HG02678 (cell line): ENCODE measurements at regions not wholly inside any gene's neighbourhood (a gene's known extent, or its start where the extent isn't known, plus 50 kb on each side); places are given as distances from the start of the nearest gene placed in this dataset.

ENCODE experiments used
- ATAC-seq: cut with Tn5 transposase; IDR thresholded peaks from one replicate; pipeline ENCODE4 v1.9.1; 2021; ENCODE audit warnings: mild to moderate bottlenecking, moderate library complexity; ENCODE audit not compliant: unreplicated experiment

DNA sequence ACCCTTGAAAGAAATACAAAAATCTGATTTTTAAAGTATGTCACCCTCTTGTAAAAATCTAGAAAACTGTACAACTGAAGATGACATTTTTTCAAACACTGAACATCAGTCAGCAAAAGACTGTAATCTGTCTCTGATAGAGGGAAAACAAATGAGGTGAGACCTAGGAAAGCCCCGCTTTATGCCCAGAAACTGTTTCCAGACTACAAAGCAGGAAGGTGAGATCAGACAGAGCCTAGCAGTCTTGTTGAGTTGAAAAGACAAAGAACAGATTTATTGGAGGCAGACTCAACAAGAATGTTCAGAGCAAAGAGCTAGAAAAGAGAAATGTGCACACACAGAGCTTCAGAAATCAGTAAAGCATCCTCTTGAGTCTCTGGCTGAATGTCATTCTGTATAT, 873.6 kb downstream of the LRFN5 start:
- no peak for ATAC-seq

- ATAC-seq, result no peak
Measured at GRCh38 chr14:42475289-42475688, 868.6 kb downstream of the LRFN5 start.

- no peak for ATAC-seq
Measured at GRCh38 chr14:42470427-42470719, 863.7 kb downstream of the LRFN5 start.

DNA sequence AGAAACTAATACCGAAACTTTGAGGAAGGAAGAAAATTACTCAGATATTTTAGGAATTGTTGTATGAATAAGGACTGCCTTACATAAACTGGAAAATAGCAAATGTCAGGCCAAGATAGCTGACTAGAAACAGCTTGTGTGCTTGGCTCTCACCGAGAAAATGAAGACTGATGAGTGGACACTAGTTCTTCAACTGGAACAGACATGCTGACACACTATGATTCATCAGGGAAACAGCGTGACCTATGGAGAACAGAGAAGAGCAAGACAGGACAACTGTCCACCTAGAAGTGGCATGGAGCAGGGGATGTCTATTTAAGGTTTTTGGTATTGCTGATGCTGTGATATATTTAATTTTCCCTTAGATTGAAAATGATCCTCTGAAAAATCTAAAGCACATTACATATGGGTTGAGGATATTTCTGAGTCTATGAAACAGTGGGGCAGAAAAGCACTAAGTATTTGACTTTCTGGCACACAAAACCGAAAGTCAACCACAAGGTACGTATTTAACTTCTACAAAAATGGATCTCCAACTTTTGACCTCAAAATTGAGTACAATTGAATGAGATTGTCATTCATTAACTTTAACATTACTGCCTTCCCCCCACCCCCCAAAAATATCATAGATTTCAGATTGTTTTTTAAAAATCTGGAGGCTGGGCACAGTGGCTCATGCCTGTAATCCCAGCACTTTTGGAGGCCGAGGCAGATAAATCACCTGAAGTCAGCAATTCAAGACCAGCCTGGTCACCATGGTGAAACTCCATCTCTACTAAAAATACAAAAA, 863.2 kb downstream of the LRFN5 start:
- no peak for ATAC-seq

- ATAC-seq, result no peak
Measured at GRCh38 chr14:42460673-42461072, 854.0 kb downstream of the LRFN5 start.

DNA sequence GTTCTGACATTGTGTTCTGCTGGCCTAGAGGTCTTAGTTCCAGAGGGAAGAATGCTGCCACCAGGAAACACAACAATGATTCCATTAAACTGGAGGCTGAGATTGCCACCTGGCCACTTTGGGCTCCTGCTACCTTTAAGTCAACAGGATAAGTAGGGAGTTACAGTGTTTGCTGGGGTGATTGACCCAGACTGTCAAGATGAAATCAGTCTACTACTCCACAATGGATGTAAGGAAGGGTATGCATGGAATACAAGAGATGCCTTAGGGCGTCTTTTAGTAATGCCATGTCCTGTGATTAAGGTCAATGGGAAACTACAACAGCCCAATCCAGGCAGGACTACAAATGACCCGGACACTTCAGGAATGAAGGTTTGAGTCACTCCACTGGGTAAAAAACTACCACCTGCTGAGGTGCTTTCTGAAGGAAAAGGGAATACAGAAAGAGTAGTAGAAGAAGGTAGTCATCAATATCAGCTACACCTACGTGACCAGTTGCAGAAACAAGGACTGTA, 852.6 kb downstream of the LRFN5 start:
- no peak for ATAC-seq

GRCh38 chr14:42441615-42442014, 834.9 kb downstream of the LRFN5 start:
- ATAC-seq, result no peak

GRCh38 chr14:42437809-42438208, 831.1 kb downstream of the LRFN5 start:
- no peak for ATAC-seq

- peak; percentile 1 for ATAC-seq
Measured at GRCh38 chr14:42429401-42429800, 822.7 kb downstream of the LRFN5 start.

GRCh38 chr14:42428996-42429395, 822.3 kb downstream of the LRFN5 start:
- ATAC-seq, result peak; percentile 98

DNA sequence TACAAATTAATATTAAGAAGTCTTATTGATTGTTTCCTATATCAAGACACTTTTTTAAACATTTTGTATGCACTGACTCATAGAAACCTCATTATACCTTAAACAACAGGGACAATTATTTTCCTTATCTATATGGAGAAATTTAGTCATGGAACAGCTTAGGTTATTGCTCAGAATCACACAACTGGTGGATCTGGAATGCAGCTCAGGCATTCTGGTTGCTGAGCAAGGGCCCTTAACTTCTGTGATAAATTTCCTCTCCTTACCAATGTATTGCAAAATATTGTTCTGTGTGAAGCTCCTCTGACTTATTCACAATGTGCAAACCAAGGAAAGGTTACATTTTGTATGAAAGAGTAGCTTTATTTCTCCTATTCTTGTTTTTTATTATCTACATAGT, 817.8 kb downstream of the LRFN5 start:
- no peak for ATAC-seq

DNA sequence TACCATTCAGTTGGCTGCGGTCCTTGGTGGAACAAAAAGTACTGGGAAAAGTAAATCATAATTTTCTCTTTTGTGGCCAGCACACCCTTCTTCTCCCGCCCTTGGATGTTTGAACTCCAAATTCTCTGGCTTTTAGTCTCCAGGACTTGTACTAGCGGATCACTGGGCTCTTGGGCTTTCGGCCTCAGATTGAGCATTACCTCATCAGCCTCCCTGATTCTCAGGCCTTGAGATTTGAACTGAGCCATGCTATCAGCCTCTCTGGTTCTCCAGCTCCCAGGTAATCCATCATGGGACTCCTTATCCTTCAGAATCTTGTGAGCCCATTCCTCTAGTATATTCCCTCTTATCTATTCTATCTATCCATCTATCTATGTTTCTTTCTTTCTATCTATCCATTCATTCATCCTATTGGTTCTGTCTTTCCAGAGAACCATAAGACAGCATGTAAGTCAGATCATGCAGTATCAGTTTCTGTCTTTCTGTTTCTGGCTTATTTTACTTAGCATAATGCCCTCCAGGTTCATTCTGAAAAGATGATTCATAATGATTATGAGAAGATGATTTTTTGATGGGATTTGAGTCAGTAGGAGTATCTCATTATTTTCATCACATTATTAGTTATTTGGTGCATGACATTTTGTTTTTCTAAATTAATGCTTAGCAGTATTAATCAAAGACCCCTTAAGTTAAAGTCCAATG, 814.9 kb downstream of the LRFN5 start:
- no peak for ATAC-seq

GRCh38 chr14:42420071-42420470, 813.4 kb downstream of the LRFN5 start:
- no peak for ATAC-seq

DNA sequence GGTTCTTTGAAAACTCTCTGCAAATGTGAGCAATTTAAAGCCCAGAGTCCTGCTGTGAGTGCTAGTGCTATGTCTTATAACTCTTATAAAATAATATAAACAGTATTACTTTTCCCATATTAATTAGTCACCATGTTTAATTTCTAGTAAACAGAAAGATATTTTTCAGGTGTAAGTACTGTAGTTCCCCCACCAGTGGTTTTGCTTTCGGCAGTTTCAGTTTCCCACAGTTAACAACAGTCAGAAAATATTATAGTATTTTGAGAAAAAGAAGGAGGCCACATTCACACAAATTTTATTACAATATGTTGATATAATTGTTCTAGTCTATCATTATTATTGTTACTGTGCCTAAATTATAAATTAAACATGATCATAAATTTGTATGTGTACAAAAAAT, 800.5 kb downstream of the LRFN5 start:
- peak; percentile 69 for ATAC-seq

DNA sequence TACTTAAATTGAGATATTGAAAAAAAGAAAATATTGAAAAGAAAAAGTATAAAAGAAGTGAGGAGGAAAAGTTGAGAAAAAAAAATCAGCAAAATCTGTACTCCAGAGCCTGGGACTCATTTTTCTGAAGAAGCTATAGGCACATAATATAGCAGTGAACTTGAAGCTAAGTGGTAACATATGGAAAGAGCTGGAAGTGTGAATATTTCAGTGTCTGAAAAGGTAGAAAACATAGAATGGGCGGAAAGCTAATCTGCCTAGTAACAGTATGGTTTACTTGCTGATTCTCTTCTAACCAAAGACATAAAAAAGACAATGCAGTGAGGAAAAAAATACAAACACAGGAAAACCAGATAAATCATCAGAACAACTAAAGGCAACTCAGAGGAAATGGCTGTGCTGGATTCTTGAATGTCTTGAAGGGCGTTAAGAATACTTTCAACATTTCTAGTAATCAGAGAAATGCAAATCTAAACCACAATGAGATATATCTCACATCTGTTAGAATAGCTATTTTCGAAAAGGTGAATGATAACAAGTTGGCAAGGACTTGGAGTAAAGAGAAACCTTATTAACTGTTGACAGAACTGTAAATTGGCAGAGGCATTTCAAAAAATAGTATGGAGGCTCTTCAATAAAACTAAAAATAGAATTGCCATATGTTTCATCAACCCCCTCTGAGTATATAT, 784.6 kb downstream of the LRFN5 start:
- peak; percentile 90 for ATAC-seq

- no peak for ATAC-seq
Measured at GRCh38 chr14:42378880-42379279, 772.2 kb downstream of the LRFN5 start.

- no peak for ATAC-seq
Measured at GRCh38 chr14:42378274-42378673, 771.6 kb downstream of the LRFN5 start.

GRCh38 chr14:42374332-42374731, 767.7 kb downstream of the LRFN5 start:
- no peak for ATAC-seq

- no peak for ATAC-seq
Measured at GRCh38 chr14:42370056-42370455, 763.4 kb downstream of the LRFN5 start.

GRCh38 chr14:42368234-42368633, 761.6 kb downstream of the LRFN5 start:
- no peak for ATAC-seq

GRCh38 chr14:42353315-42353714, 746.6 kb downstream of the LRFN5 start:
- ATAC-seq, result peak; percentile 78

DNA sequence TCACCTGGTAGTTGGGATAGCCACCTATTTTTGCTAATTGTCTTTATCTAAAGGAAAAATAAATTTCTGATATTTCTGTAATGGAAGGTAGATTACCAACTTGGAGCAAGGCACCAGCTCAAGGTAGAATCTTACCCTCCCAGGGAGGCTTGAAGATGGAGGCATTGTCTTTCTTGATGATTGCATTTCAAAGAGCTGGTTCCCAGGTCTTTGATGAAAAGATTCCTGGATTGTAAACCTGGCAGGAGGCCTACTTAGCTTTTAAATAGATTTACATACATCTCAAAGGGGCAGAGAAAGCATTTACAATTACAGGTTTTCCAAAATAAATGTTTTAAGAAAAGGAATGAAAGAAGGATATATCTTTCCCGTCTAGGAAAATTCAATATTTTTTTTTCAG, 729.2 kb downstream of the LRFN5 start:
- no peak for ATAC-seq
